Hepatic stellate cell (primary cell): ENCODE measurements at regions not wholly inside any gene's neighbourhood (a gene's known extent, or its start where the extent isn't known, plus 50 kb on each side); places are given as distances from the start of the nearest gene placed in this dataset.

Experiments used
- DNase-seq: peaks from one replicate; pipeline ENCODE4 v3.0.0; 2011; ENCODE audit warnings: low spot score

DNA sequence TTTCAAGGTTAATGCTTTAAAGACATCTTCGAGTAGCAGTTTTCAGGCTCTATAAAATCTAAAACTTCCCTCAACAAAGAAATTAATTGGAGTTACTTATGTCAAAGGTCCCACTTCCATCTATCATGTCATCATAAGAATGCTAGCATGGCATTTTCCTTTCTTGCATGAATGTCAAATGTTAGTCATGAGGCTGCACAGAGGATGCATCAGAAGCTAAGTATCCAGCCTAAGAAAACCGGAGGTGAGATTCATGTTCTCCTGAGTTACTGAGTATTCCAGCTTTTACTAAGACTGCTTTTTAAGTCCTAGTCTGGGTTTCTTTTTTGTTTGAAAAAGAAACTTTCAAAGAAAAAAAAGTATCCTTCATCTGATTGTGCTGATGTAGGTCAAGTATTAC is 130.6 kb upstream of the CDH19 start:
- no peak for DNase-seq

DNA sequence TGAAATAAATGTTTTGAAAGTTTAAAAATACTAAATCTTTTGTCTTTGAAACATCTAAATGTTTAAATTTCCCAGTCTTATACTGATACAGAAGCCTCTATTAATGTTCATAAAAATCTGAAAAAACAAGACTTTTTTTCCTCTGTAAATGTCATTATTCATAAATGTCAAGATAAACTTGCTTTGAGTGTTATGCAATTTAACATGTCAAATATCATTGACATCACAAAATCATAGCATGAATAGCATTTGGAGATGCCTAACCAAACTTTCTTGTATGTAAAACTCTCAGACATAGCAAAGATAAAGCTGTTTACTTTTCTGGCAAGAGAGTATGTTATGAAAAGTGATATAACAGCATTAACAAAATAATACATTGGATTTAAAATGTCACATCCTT is 128.0 kb upstream of the CDH19 start:
- no peak for DNase-seq

DNA sequence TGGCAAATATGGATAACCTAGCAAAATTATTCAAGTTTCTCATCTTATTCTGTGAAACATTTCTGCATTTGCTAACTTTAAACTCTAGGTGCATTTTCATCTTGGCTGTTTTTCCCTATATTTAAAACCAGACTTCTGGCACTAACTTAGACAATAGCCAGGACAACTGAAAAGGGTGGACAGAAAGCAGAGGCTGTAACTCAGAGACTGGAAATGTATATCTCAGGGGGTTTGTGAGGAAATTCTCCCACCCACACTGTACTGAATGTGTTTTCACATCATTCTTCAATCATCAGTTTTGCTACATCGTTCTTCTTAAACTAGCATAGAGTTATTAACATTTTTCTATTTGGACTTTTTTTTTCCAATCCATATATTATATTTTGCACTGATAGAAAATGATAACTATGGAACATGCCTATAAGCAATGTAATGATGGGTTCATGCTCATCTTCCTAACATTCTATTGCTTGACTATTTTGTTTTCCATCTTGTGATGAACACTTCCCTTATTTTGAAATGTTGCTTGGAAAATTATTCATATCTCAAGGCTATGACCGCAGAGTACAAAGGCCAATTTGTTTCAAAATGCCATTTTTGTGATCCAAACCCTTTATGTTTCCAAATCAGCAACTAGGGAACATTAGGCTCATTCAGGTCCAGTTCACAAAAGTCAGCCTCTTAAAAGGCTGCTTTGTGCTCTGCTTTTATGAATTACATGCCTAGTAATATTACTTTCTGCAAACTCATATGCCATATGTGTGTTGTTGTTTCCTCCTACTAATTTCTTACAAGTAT is 125.8 kb upstream of the CDH19 start:
- DNase-seq = no peak

DNA sequence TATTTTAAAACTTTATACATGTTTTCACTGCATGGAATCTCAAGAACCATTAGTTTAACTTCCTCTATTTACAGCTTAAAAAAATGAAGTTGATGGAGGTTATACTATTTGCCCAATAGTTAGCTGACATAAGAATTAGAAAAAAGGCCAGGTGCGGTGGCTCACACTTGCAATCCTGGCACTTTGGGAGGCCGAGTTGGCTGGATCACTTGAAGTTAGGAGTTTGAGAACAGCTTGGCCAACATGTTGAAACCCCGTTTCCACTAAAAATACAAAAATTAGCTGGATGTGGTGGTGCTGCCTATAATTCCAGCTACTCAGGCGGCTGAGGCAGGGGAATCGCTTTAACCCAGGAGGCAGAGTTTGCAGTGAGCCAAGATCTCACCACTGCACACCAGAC is 125.1 kb upstream of the CDH19 start:
- DNase-seq = no peak

DNA sequence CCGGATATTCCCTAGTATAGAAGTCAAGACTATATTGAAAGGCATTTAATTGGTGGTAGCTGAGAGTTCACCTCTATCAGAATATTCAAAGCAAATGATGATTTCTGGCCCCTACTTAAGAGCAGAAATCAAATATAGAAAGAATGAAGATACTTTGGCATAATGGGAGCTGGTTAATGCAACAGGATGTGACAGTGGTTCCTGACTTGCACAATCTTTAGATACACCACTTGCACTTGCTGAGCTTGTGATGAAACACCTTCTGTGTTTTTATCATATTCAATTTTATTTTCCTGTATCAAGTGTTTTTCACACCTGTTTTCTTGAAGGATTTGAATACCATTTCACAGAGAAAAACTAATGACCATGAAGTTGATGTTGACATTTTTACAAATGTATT is 124.1 kb upstream of the CDH19 start:
- no peak for DNase-seq

DNA sequence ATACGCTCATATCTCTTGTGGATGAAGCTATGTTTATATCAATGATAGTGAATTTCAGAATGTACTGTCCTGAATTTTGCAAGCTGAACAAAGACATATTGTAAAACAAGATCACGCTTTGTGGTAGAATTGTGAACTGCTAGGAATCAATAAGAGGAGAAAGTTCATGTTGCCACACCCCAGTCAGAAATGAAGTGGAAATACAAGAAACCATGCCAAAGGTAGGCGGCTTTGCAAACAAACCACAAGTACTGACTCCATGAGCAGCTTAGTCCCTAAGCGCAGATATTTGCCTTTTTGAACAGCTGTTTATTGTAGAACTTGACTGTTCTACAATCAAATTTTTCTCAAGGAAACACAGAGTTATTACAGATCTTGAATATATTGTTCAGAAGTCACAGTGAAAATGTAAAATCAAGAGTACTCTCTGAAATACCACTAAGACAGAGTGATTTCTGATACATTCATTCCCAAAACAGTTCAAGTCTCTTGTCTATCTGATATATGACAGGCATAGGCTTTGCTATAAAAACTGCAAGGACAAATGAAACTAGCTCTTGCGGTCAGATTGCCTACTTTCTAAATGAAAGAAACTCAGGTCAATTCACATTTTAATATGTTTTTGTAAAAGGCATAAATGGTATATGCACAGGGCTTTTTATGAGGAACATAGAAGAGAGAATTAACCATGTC is 120.9 kb upstream of the CDH19 start:
- no peak for DNase-seq

DNA sequence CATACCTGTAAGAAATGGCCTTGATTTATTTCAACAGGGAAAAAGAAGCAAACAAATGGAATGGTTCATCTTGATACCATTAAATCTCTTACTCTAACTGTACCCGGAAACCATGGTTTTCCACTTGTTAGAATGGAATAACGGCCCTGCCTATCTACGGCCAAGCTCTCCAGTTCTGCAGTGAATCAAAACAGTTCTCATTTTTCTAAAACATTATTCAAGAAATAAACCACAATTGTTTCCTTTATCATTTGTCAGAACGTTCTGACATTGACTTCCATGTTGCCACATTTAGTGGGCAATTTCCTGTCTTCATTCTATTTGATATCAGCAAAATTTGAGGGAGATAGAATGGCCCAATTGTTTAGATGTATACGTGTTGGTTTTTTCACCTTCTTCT is 118.8 kb upstream of the CDH19 start:
- no peak for DNase-seq

DNA sequence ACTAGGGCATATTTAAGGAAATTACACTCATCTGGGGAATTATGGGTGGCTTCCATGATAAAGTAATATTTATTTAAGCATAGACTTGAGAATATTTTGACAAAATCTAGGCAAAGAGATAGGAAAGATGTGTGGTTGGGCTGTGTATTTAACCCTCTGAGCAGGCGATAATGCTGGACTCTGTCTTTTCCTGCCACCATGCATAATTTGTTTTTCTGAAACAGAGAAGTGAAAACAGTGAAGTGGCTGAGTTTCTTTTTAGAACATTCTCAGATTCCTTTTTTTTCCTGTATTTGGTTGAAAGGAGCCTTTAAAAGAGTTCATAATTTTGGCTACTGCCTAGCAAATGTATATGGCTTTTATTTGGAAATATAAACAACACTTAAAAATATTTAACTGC is 104.8 kb upstream of the CDH19 start:
- DNase-seq = no peak

DNA sequence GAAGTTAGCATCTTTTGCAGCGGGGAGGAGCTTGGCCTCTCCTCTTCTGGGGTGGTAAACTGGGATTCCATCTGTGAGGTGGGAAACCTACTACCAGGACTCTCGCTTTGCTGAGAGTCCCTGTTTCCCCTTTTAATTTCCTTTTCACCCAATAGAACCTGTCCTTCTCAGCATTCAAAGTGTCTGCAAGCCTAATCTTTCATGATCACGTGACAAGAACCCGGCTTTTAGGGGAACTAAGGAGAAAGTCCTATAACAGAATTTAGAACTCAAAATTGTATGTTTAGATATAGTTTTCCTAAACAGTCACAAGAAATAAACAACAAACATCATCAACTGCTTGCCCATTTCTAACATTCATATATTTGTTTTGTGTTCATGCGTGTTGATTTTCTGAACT is 103.6 kb upstream of the CDH19 start:
- DNase-seq = no peak

DNA sequence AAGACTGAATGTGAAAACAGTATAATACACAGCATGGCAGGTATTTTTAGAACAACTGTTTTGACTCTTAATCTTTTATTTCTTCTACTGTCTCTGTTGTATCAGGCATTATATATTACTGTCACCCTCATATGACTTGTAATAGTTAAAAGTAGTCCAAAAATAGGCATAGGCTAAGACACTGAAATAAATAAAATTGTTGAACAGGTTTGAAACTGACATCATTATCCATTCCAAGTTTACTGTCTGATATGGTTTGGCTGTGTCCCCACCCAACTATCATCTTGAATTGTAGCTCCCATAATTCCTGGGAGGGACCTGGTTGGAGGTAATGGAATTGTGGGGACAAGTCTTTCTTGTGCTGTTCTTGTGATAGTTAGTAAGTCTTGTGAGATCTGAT is 91.4 kb upstream of the CDH19 start:
- no peak for DNase-seq

DNA sequence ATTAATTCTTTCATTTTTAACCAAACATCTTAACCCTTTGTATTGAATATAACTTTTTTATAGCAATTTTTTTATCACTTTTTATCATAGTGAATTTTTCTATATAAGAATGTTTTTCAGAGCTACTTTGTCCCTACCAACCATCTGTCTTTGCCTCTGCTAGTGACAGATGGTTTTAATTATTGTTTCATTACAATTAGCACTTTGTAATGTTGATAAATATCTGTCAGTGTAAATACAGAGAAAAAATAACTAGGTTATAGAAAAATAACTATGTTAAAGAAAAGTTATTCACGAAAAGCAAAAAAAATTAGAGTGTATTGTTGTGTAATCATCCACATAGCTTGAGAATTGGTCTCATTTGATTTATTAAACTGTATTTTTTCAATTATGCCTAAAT is 91.0 kb upstream of the CDH19 start:
- DNase-seq = no peak

DNA sequence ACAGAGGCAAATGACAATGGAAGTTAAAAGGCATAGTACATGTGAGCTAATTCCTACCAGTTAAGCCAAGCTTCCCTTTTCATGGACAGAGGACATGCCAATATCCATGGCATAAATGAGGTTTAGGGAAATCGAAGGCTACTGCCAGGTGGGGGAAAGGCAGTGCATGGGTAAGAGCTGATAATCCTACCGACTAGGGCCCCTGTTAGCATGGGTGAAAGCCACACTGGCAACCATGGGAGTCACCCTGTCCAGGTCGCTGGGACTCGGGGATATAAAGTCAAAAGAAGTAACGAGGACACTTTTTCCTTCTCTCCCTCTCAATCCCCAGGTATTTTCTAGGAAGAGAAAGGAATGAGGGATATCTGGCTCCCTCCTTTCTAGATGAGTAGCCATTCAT is 83.7 kb upstream of the CDH19 start:
- no peak for DNase-seq

DNA sequence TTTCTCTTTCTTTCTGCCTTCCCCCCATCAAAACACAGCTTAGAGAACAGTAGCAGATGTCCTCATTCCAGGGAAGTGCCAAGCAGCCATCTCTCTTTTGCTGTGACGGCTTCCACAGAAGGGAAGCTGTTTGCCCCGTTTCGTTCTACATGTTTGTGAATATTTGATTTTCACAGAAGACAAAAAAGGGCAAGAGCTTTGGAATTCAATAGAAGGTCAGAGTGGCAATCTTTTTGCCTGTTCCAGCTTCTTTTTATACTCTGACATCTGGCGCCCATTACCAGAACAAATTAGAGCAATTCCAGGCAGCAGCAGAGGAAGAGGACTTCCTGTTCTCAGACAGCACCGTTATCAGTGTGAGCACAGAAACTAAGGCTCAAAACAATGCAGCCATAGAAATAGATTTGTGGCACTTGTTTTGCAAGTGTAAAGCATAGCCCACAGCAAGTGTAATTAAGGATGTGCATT is 79.0 kb upstream of the CDH19 start:
- DNase-seq = no peak

DNA sequence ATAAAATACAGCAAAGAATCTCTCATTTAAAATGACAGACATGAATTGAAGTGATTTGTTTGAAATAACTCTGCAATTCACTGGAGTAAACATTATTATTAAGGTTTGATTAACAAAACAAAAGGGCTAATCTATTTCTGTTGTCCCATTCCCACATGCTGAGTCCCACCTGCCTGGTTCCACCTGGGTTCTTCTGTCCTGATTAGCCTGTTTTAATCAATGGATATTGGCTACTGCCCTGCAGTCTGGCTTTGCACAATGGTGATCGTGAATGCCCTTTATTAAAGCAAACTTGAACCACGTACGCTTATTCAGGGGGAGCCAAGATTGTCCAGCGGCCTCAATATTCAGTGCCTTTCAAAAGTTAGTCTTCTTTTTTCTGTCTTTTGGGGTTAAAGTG is 72.8 kb upstream of the CDH19 start:
- DNase-seq = no peak

DNA sequence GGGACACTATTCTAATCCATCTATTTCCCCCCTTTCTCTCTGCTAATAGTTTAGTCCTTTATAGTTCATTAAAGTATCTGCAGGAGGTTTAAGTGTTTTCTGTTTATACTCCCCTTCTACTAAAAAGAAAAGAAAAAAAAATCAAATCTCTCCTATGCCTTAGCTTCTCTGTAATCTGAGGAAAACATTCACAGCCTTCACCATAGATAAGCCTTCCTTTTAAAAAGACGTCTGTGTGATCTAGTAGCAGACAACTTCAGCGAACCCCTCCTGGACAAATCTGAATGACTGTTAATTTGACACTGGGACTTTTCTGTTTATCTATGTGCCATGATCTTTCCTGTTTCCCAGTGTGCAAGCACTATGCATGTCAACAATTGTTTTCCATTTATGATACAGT is 70.4 kb upstream of the CDH19 start:
- DNase-seq = no peak

DNA sequence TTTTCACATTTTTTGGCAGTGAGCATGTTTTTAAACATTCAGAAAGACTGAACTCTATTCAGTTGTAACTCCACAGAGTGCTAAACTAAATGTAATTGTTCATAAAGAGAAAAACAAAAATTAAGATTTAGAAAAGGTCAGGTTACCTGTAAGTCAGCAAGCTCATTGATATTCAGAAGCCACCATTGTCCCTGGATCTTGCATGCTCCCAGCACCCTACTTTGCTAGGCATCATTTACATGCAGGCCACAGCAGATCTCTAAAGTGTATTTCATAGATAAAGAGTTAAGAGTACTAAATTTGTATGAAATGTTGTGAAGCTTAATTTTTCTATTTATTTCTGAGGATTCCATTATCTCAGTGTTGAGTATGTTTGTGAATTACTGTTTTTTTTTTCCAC is 64.8 kb upstream of the CDH19 start:
- no peak for DNase-seq

DNA sequence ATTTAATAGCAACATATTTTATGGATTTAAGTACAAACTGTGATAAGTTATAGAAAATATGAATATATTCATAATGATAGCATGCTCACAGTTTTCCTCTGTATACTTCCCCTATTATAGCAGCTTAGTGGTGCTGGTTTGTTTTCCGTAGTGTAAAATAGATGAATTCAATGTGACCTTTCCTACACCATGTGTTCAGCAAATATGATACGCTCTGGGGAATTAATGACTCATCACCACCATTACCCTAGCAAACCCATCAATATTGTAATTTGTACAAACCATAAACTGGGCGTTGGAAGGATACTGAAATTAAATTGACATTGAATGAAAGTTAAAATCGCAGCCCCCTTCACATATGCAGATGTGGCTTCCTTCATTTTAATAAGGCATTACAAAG is 58.7 kb upstream of the CDH19 start:
- DNase-seq = no peak

DNA sequence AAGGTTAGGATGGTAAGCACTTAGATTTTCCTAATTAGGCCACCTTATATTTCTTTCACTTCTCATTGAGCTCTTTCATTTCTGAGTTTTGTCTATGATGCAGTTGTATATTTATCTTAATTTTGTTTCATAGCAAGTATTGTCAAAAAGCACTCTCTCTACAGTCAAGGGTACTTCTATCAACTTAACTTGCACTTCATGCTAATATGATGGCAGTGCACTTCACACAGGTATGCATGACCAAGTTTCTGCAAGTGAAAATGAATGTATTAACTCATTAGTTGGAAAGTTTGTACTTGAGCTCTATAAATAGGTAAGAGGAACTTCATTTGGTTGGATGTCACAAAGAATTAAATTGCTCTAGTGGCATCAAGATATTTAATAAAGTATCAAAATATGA is 51.5 kb upstream of the CDH19 start:
- DNase-seq = no peak
